Left renal cortex interstitium (tissue), 4 donors: ENCODE measurements at regions not wholly inside any gene's neighbourhood (a gene's known extent, or its start where the extent isn't known, plus 50 kb on each side); places are given as distances from the start of the nearest gene placed in this dataset.
"Not testable (repeated sequence)": the region's sequence is repeated elsewhere in the genome, so short reads cannot be mapped to it uniquely, and the experiment has no call there.

Experiments used
- DNase-seq, 4 donors: peaks; one replicate each; pipeline ENCODE4 v3.0.0-alpha.2; 2013; ENCODE audit warnings: low read depth in 4 of 4, low spot score in 2 of 4, missing footprints in 1 of 4

GRCh38 chr7:14973712-14974428, 71.3 kb upstream of the DGKB start:
- no peak for DNase-seq

GRCh38 chr7:14971678-14972077, 69.1 kb upstream of the DGKB start:
- not testable (repeated sequence) for DNase-seq

DNA sequence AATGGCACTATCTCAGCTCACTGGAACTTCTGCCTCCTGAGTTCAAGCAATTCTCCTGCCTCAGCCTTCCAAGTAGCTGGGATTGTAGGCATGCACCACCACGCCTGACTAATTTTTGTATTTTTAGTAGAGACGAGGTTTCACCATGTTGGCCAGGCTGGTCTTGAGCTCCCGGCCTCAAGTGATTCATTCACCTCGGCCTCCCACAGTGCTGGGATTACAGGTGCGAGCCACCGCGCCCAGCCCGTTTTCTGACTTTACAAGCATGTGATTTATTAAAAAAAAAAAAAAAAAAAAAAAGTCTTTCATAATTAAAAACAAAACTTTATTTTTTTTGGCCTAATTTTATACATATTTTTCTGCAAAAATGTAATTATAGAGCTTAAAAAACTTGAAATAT, 64.8 kb upstream of the DGKB start:
- DNase-seq = not testable (repeated sequence)

DNA sequence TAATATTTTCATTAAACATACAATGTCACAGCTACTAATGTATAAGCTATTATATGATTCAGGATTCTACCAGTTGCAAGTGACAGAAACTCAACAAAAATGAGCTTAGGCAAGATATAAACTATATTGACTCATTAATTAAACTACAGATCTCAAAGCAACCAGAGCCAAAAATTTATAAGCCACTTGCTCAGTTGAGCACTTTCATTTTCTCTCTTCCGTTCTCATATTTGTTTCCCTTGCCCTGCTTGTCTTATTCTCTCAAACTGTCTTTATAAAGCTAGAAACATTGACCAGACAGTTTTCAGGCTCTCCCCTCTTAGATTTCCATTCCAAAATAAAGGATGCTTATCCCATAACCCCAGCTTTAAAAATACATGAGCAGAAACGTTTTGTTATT, 60.2 kb upstream of the DGKB start:
- no peak for DNase-seq

- no peak for DNase-seq
Observed at GRCh38 chr7:14960721-14961120, 58.2 kb upstream of the DGKB start.

DNA sequence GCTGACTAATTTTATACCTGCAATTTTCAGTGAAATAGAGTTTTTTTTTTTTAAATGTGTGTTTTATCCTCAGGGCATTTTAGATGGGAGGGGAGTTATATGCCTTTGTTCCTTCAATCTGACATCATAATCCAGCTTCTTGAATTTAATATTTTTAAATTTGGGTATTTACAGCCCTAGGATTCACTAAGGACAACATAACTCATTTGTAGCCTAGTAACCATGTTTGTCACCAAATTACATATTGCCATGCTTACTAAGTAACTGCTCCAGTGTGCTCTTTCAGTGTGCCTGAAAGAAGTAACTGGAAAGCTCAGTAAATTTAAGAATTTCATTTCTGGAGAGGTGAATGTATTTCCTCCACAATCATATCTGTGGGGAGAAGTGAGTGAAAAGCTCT, 56.8 kb upstream of the DGKB start:
- no peak for DNase-seq

- no peak for DNase-seq
Observed at GRCh38 chr7:14954035-14954434, 51.5 kb upstream of the DGKB start.
